GM21529 (cell line): ENCODE measurements at regions not wholly inside any gene's neighbourhood (a gene's known extent, or its start where the extent isn't known, plus 50 kb on each side); places are given as distances from the start of the nearest gene placed in this dataset.
"Not testable (repeated sequence)": the region's sequence is repeated elsewhere in the genome, so short reads cannot be mapped to it uniquely, and the experiment has no call there.

Source experiments
- ATAC-seq: cut with Tn5 transposase; IDR thresholded peaks from one replicate; pipeline ENCODE4 v1.9.1; 2021; ENCODE audit not compliant: unreplicated experiment

GRCh38 chr6:68575765-68576439 is 59.2 kb upstream of the ADGRB3 start:
- ATAC-seq, result no peak

DNA sequence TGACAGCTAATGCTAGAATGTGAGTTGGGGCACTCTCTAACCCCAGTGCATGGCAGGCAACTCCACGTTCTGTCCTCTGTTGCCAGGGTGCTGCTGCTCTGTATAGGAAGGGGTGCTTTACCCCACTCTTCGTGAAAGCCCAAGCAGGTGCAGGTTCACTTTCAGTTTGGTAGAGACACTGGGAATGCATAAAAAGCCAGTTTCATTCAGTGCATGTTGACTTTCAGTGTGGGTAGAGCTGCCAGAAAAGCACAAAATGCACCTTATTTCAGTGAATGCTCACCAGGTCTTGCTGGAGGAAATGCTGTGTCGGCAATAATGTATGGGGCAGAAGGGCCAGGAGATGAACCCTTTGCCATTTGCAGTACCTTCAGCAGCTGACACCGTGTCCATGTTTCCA is 62.1 kb upstream of the ADGRB3 start:
- ATAC-seq, result peak; percentile 8

DNA sequence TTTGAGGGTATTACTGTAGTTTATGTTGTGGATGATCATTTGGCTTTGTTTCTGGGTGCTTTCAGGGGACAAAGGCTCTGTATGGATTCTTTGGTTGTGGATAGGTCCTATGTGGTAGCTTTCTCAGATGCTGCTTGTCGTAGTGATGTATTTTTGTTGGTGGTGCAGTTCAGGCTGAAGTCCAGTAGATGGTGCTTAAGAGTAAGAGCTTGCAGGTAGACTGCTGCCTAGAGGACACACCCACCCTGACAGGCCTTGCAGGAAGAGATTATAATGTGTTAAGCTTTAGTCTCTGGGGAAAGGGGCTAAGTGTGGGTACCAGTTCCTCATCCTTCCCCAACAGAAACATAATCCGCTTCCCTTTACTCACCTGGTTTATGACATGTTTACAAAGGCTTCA is 62.6 kb upstream of the ADGRB3 start:
- peak; percentile 92 for ATAC-seq

- no peak for ATAC-seq
Measured at GRCh38 chr6:68559716-68560115, 75.4 kb upstream of the ADGRB3 start.

- ATAC-seq, result no peak
Measured at GRCh38 chr6:68559070-68559469, 76.0 kb upstream of the ADGRB3 start.

- ATAC-seq, result no peak
Measured at GRCh38 chr6:68546620-68547019, 88.5 kb upstream of the ADGRB3 start.

GRCh38 chr6:68544450-68544849 is 90.6 kb upstream of the ADGRB3 start:
- no peak for ATAC-seq

- no peak for ATAC-seq
Measured at GRCh38 chr6:68533339-68533795, 101.7 kb upstream of the ADGRB3 start.

DNA sequence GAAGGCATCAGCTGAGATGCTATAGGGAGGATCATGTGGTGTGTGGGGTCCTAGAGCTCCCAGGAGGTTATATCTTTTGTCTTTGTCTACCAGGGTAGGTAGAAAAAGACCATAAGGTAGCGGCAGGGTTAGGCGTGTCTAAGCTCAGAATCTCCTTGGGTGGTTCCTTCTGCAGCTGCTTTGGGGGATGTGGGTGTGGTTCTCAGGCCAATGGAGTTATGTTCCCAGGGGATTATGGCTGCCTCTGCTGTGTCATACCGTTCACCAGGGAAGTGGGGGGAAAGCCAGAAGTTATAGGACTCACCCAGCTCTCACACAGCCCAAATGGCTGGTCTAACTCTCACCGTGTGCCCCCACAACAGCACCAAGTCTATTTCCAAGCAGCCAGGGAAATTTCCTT is 107.4 kb upstream of the ADGRB3 start:
- ATAC-seq, result no peak

GRCh38 chr6:68506911-68507310 is 128.2 kb upstream of the ADGRB3 start:
- no peak for ATAC-seq

- ATAC-seq, result no peak
Measured at GRCh38 chr6:68502946-68503345, 132.1 kb upstream of the ADGRB3 start.

GRCh38 chr6:68497927-68498326 is 137.2 kb upstream of the ADGRB3 start:
- ATAC-seq, result no peak

DNA sequence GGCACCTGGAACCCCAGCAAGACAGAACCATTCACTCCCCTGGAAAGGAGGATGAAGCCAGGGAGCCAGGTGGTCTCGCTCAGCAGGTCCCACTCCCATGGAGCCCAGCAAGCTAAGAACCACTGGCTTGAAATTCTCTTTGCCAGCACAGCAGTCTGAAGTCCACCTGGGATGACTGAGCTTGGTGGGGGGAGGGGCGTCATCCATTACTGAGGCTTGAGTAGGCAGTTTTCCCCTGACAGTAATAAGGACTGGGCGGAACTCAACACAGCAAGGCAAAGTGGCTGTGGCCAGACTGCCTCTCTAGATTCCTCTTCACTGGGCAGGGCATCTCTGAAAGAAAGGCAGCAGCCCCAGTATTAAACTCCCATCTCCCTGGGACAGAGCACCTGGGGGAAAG is 140.2 kb upstream of the ADGRB3 start:
- not testable (repeated sequence) for ATAC-seq

DNA sequence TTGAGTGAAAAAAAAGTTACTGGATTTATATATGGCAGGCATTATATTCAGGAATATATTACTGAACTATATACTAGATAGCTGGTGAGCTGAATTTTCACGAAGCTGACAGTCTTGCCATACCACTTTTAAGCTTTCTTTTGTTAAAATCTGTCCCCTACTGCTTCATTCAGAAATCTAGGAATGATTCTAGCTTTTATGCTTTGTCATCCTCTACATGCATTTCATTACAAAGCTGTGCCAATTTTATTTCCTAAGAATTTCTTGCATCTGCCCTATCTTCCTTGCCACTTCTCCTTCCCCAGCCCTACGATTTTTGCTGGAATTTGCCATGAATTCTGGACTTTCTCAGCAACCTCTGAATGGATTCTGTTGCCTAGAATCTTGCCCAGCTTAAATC is 158.5 kb upstream of the ADGRB3 start:
- no peak for ATAC-seq

DNA sequence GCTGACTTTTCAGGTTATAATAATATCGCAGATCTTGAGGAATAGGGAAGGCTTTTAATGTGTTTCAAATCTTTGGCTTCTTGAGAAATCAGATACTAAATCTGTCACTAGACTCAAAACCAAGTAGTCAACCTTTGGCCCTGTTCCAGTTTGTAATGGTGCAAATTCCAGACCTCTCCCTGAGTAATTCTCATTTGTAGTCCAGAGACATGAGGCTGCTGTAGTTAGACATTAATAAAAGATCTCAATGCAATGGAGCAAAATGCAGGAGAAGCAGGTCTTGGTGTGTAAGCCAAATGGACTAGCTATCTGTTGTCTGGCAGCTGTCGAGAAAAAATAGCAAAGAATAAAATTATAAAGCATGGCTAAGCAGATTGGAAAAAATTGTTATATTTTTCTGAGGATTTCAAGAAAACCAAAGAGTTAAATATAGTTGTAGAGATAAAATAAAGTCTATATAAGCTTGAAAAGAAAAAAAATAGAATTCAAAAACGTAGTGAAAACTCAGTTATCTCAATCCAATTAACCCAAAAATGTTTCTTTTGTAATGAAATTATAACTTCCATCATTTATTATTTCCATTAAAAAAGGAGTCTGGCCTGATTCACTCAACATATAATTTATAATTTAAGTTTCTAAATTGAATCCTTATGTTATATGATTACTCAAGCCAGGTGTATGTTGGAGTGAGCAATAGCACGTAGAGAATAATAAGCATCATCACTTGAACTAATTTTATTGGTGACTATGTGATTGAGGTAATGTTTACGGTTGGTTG is 161.5 kb upstream of the ADGRB3 start:
- ATAC-seq, result no peak

GRCh38 chr6:68468244-68468884 is 166.7 kb upstream of the ADGRB3 start:
- no peak for ATAC-seq

- no peak for ATAC-seq
Measured at GRCh38 chr6:68458447-68458846, 176.6 kb upstream of the ADGRB3 start.

GRCh38 chr6:68447112-68447511 is 188.0 kb upstream of the ADGRB3 start:
- ATAC-seq, result no peak

DNA sequence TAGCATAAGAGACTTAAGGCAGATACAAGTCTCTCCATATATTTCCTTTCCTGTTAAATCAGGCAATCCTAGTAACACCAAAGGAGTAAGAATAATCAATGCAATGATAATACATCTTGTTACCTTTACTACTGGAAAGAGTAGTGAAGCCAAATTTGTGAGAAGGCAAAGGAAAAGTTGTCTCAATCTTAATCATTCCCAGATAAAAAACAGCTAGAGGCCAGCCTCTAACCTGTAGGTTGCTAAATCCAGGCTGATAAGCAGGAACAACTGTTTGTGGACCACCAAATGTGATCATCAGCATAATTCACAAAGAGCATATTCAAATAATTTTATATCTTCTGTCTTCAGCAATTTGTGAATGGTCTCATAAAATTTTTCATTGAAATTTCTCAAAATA is 189.2 kb upstream of the ADGRB3 start:
- ATAC-seq, result no peak

- no peak for ATAC-seq
Measured at GRCh38 chr6:68443704-68444103, 191.4 kb upstream of the ADGRB3 start.

- no peak for ATAC-seq
Measured at GRCh38 chr6:68427630-68428029, 207.5 kb upstream of the ADGRB3 start.

GRCh38 chr6:68410021-68410420 is 225.1 kb upstream of the ADGRB3 start:
- no peak for ATAC-seq
